Right atrium auricular region (tissue), 2 donors: ENCODE measurements at regions not wholly inside any gene's neighbourhood (a gene's known extent, or its start where the extent isn't known, plus 50 kb on each side); places are given as distances from the start of the nearest gene placed in this dataset.

Experiments used
- DNase-seq: peaks from one replicate; pipeline ENCODE4 v3.0.0-alpha.2; 2019; ENCODE audit warnings: low spot score
- H3K27ac ChIP-seq, 2 donors: fragments of 200-600 bp; sonication (generic); 1 replicate in 1 of 2; 2 replicates in 1 of 2; pipeline ENCODE4 v1.5.1; 2016 to 2019
- H3K27me3 ChIP-seq, 2 donors: fragments of 200-600 bp; sonication (generic); one replicate each; pipeline versions ENCODE4 v1.5.1 to v1.6.0; 2017 to 2019
- H3K36me3 ChIP-seq: fragments of 200-600 bp; sonication (generic); one replicate; pipeline ENCODE4 v1.5.1; 2016
- H3K4me1 ChIP-seq, 2 donors: fragments of 200-600 bp; sonication (generic); one replicate each; pipeline versions ENCODE4 v1.5.1 to v1.6.0; 2017 to 2019
- H3K4me3 ChIP-seq, 2 donors: fragments of 200-600 bp; sonication (generic); 1 replicate in 1 of 2; 2 replicates in 1 of 2; pipeline ENCODE4 v1.5.1; 2017 to 2019; ENCODE audit warnings: mild to moderate bottlenecking in 1 of 2, moderate library complexity in 1 of 2
- H3K9me3 ChIP-seq, 2 donors: fragments of 200-600 bp; sonication (generic); one replicate each; pipeline ENCODE4 v1.5.1; 2019
- TF ChIP-seq, protein P1 (sequence below), 2 donors: fragments of 200-600 bp; sonication (generic); IDR thresholded peaks; one replicate each; pipeline ENCODE4 v1.5.1; 2019; ENCODE audit warnings: antibody characterized with exemption in 2 of 2

DNA sequence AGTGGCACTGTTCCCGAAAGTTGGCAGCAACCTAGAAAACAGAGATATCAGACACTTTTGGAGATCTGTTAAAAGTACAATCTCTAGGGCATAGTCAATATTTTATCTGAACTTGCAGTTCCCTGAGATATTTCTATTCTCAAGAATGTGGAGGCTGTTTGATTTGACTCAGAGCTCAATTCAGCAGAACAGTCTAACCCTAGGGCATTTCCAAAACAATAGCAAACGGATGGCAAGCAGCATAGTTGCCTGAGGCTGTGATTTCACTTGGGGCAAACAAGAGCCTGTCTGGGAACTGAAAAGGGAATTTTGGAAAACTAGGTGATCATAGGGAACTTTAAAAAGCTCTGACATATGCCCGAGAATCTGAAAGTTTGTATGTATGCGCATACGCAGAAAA, 772.8 kb upstream of the LRRTM1 start:
- no peaks in the 10 kb centered on the region for H3K27me3 ChIP-seq
- H3K4me1 ChIP-seq, result no peaks in the 10 kb centered on the region
- no peak overlapping the region for H3K4me3 ChIP-seq
- H3K27ac ChIP-seq, result no peak overlapping the region
- TF ChIP-seq, protein P1, sequence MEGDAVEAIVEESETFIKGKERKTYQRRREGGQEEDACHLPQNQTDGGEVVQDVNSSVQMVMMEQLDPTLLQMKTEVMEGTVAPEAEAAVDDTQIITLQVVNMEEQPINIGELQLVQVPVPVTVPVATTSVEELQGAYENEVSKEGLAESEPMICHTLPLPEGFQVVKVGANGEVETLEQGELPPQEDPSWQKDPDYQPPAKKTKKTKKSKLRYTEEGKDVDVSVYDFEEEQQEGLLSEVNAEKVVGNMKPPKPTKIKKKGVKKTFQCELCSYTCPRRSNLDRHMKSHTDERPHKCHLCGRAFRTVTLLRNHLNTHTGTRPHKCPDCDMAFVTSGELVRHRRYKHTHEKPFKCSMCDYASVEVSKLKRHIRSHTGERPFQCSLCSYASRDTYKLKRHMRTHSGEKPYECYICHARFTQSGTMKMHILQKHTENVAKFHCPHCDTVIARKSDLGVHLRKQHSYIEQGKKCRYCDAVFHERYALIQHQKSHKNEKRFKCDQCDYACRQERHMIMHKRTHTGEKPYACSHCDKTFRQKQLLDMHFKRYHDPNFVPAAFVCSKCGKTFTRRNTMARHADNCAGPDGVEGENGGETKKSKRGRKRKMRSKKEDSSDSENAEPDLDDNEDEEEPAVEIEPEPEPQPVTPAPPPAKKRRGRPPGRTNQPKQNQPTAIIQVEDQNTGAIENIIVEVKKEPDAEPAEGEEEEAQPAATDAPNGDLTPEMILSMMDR (IDR thresholded peaks at IDR 0.05), result no peak
- no peaks in the 10 kb centered on the region for H3K36me3 ChIP-seq
- DNase-seq, result no peak
- H3K9me3 ChIP-seq, result no peaks in the 10 kb centered on the region

DNA sequence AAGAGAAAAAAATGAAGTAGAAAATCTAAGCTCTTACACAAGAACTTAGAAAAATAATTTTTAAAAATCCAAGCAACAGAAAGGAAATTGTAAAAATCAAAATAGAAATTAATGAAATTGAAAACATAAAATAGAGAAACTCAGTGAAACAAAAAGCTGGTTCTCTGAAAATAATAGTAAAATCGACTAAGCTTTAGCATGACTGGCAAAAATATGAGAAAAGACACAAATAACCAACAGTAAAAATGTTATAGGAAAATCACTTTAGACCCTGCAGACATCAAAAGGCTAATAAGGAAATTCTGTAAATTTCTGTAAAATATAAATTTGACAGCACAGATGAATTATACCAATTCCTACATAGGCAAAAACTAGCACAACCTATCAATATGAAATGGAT, 768.9 kb upstream of the LRRTM1 start:
- Histone ChIP-seq H3K4me1 (no peaks in the 10 kb centered on the region), H3K27me3 (no peaks in the 10 kb centered on the region), H3K27ac (no peak overlapping the region), H3K4me3 (no peak overlapping the region), H3K36me3 (no peaks in the 10 kb centered on the region), H3K9me3 (no peaks in the 10 kb centered on the region)
- TF ChIP-seq, protein P1 (IDR thresholded peaks at IDR 0.05), result no peak
- DNase-seq, result no peak

DNA sequence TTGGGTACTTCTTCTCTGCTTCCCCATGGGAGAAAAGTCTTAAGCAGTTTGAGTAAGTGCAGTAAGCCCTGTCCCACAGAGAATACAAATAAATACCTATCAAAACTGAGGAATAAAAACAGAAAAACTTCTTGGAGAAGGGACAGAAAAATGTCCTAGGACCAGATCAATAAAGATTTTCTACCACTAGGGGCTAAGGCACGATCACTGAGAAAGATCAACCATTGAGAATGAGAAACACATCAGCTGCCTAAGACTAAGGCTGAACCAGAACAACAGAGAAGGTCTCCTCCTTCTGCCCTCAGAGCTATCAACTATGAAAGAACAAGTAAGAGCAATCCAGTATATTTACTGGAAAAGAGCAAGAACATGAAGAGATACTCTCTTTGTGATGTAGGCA, 763.6 kb upstream of the LRRTM1 start:
- TF ChIP-seq, protein P1 (IDR thresholded peaks at IDR 0.05), result no peak
- no peak for DNase-seq
- Histone ChIP-seq H3K27ac (no peak overlapping the region), H3K27me3 (no peaks in the 10 kb centered on the region), H3K4me3 (no peak overlapping the region), H3K36me3 (no peaks in the 10 kb centered on the region), H3K9me3 (no peaks in the 10 kb centered on the region), H3K4me1 (no peaks in the 10 kb centered on the region)

DNA sequence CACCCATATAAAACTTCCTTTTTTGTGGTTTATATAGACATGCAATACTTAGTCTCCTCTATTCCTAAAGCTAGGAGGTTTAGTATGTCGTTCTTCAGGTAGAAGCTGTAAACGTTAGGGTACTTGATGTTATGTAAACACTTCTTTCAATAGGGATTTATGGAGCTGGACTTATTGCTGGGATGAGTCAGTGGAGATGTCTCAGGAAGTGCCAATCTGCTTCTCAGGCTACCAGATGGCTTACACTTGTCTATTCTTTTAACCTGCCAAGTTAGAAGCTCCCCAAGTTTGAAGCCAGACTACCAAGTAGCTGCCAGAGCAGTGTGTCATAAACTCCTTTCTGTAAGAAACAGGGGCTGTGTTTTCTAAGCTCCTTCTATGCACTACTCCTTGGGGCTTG, 756.5 kb upstream of the LRRTM1 start:
- Histone ChIP-seq H3K9me3 (peaks cover 0 to 10% of the 10 kb centered on the region in 2 donors), H3K27ac (no peak overlapping the region), H3K27me3 (no peaks in the 10 kb centered on the region), H3K4me3 (no peak overlapping the region), H3K4me1 (no peaks in the 10 kb centered on the region), H3K36me3 (no peaks in the 10 kb centered on the region)
- DNase-seq, result no peak
- TF ChIP-seq, protein P1 (IDR thresholded peaks at IDR 0.05), result no peak

DNA sequence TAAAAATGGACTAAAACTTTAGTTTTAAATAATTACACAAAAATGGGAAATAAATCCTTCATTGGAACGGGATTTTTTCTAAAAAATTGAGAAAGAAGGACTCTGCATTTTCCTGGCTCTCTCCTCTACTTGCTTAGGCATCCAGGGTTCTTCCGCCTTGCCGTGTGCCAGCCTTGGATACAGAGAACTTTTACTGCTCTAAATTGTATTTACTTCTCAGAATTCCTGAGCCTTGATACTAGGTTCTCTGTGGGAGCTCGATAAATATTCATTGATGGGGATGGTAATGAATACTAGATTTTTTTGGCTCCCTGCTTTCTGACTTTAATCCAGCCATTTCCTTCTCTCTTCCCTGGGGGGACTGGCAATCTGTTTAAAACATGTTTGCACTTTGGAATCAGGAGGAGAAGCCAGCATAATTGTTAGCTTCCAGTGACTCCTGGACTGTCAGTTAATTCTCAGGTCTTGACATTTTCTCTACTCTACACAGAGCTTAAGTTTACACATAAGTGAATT, 746.1 kb upstream of the LRRTM1 start:
- Histone ChIP-seq H3K4me1 (no peaks in the 10 kb centered on the region), H3K27me3 (no peaks in the 10 kb centered on the region), H3K36me3 (no peaks in the 10 kb centered on the region), H3K27ac (no peak overlapping the region), H3K4me3 (no peak overlapping the region), H3K9me3 (no peaks in the 10 kb centered on the region)
- DNase-seq, result no peak
- TF ChIP-seq, protein P1 (IDR thresholded peaks at IDR 0.05), result no peak

DNA sequence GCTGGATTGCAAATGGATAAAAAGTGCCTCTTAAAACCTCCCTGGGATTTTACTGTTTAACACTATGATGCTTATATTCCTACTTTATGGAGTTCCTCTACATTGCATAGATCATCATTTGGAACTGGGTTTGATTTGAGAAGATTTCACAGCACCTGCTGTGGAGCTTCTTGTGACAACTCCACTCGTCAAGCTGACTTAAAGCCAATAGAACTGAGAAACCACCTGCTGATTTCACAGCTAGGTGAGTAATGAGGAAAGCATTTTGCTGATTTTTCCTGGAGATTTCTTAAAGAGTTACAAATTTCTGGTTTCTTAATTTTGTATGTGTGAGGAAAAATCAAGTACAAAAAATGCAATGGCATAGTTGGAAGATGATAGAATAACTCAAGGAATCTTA, 739.1 kb upstream of the LRRTM1 start:
- Histone ChIP-seq H3K9me3 (no peaks in the 10 kb centered on the region), H3K27me3 (no peaks in the 10 kb centered on the region), H3K27ac (no peak overlapping the region), H3K4me3 (no peak overlapping the region), H3K36me3 (no peaks in the 10 kb centered on the region), H3K4me1 (no peaks in the 10 kb centered on the region)
- TF ChIP-seq, protein P1 (IDR thresholded peaks at IDR 0.05), result no peak
- DNase-seq, result no peak
